ENCODE measurements at regions not wholly inside any gene's neighbourhood (a gene's known extent, or its start where the extent isn't known, plus 50 kb on each side); places are given as distances from the start of the nearest gene placed in this dataset.
A peak's percentile ranks its signal among the peaks of the same experiment; 100 is the strongest.

DNA sequence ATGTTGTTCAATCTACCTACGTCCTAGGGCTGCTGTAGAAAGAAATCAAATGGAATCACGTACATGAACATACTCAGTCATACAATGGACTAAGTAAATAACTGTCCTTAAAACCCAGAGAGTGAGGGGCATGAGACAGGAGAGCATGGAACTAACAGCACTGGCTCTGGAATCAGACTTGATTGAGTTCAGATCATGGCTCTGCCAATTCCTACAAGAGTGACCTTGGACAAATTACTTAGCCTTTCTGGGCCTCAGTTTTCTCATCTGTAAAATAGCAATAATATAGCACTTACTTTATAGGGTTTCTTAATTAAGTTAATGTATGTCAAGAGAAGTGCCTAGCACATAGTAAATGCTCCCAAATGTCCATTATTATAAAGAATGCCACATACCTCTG lies 106.8 kb downstream of the HNRNPLL start:
- H3K4me3 ChIP-seq: no peak overlapping the region

DNA sequence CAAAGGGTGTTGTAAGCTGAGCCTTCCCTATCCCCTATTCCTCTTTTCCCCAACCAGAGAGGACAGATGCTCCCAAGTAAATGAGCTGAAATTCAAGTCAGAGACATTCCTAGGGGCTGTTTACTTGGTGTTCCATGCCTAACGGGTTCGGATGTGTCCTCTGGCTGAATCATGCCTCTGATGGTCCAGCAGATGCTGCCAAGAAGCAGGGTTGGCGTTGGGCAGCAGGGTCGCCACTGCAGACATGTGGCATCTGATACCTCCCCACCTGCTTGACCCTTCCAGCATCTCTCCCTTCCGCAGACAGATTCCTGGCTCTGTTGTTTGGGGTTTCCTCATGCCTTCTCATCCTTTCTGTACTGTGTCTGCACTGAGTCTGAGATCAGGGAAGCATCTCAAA lies 108.3 kb downstream of the HNRNPLL start:
- intact Hi-C loops (cut with DNase I; ENCODE audit: low total_unique reads): no loop called here

More for the DNA sequence above, 106.8 kb downstream of the HNRNPLL start:
- WGBS, 5 donors: 88 to 95% (median 90%) methylated on average over 2 of the region's 2 CpGs
- no peaks in the 10 kb centered on the region for H3K9me3 ChIP-seq
- TF ChIP-seq CTCF (IDR thresholded peaks at IDR 0.05) (no peak), POLR2AphosphoS5 (IDR thresholded peaks at IDR 0.05) (no peak), EP300 (IDR thresholded peaks at IDR 0.05) (no peak), POLR2A (IDR thresholded peaks at IDR 0.05) (no peak)
- no peak for DNase-seq
- intact Hi-C loops (cut with DNase I; ENCODE audit: low total_unique reads): no loop called here
- no peaks in the 10 kb centered on the region for H3K27me3 ChIP-seq
- H3K4me1 ChIP-seq: peaks cover 0 to 26% (median 12%) of the 10 kb centered on the region in 4 donors
- H3K36me3 ChIP-seq: no peaks in the 10 kb centered on the region
- no peak overlapping the region for H3K27ac ChIP-seq

DNA sequence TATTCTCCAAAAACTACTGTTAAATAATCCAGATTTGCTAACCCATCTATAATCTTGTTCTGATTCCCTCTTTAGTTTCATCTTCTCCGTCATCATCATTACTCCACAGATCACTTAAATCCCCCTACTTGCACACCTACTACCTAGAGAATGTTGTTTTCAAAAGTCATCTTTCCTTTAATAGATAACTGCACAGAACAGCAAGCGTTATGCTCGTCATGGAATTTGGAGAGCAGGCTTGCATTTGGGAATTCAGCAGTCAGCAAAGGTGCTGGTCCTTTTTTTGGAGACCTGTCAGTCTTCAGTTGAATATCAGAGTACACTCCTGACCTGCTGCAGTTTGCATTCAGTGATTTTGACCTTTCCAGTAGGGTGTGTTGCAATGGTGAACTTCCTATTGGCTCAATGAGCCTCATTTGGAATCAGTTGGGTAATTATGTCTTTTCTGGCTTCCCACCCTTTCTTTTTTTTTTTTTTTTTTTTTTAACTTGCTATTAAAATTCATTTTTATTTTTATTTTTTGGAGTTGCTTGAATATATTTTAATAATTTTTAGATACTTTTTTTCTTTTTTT lies 110.6 kb downstream of the HNRNPLL start:
- no peak for TF ChIP-seq EP300 (IDR thresholded peaks at IDR 0.05)
- no peak for TF ChIP-seq POLR2AphosphoS5 (IDR thresholded peaks at IDR 0.05)
- no peak for TF ChIP-seq CTCF (IDR thresholded peaks at IDR 0.05)
- TF ChIP-seq POLR2A (IDR thresholded peaks at IDR 0.05): no peak
- no peak for DNase-seq
- H3K4me3 ChIP-seq: no peak overlapping the region
- intact Hi-C loops (cut with DNase I; ENCODE audit: low total_unique reads): no loop called here
- no peaks in the 10 kb centered on the region for H3K27me3 ChIP-seq
- no peak overlapping the region for H3K27ac ChIP-seq
- no peaks in the 10 kb centered on the region for H3K9me3 ChIP-seq
- H3K4me1 ChIP-seq: peaks cover 0 to 7% (median 3%) of the 10 kb centered on the region in 4 donors
- WGBS, 5 donors: 92 to 97% (median 95%) methylated on average over 3 of the region's 3 CpGs
- no peaks in the 10 kb centered on the region for H3K36me3 ChIP-seq

More for the DNA sequence above, 108.3 kb downstream of the HNRNPLL start:
- Histone ChIP-seq H3K27me3 (no peaks in the 10 kb centered on the region), H3K27ac (peak overlapping the region in 2 of 5 donors; percentile 2 to 12), H3K36me3 (no peaks in the 10 kb centered on the region), H3K9me3 (no peaks in the 10 kb centered on the region), H3K4me3 (no peak overlapping the region), H3K4me1 (peaks cover 0 to 16% (median 6%) of the 10 kb centered on the region in 4 donors)
- 48 to 77% (median 67%) methylated on average over 5 of the region's 5 CpGs for WGBS, 5 donors
- DNase-seq: no peak
- TF ChIP-seq EP300 (IDR thresholded peaks at IDR 0.05) (no peak), POLR2AphosphoS5 (IDR thresholded peaks at IDR 0.05) (no peak), POLR2A (IDR thresholded peaks at IDR 0.05) (no peak), CTCF (IDR thresholded peaks at IDR 0.05) (no peak)

DNA sequence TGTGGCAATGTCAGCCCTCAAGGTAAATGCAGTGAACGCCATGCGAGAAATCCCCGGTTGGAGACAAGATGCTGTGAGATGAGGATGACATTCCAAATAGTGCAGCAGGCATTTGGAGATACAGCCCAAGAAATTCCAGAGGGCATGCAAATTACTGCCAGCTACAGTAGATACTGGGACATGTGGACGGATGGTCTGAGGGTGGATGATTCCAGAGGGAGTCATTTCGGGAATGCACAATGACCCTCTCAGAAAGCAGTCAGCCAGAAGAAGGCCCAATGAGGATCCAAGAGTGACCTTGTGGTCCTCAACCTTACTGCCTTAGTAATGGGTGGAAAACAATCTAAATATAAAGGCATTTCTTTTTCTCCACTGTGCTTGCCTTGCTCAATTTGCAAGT lies 111.3 kb downstream of the HNRNPLL start:
- 90 to 96% (median 93%) methylated on average over 5 of the region's 5 CpGs for WGBS, 5 donors

More for the DNA sequence above, 111.3 kb downstream of the HNRNPLL start:
- Histone ChIP-seq H3K27ac (no peak overlapping the region), H3K4me3 (no peak overlapping the region), H3K27me3 (no peaks in the 10 kb centered on the region), H3K4me1 (peaks cover 0 to 1% (median 0%) of the 10 kb centered on the region in 4 donors), H3K9me3 (no peaks in the 10 kb centered on the region), H3K36me3 (no peaks in the 10 kb centered on the region)
- TF ChIP-seq CTCF (IDR thresholded peaks at IDR 0.05) (no peak), POLR2AphosphoS5 (IDR thresholded peaks at IDR 0.05) (no peak), POLR2A (IDR thresholded peaks at IDR 0.05) (no peak), EP300 (IDR thresholded peaks at IDR 0.05) (no peak)
- intact Hi-C loops (cut with DNase I; ENCODE audit: low total_unique reads): no loop called here
- DNase-seq: no peak

All from stomach (tissue), 8 donors.